C4-2B (cell line): ENCODE measurements at regions not wholly inside any gene's neighbourhood (a gene's known extent, or its start where the extent isn't known, plus 50 kb on each side); places are given as distances from the start of the nearest gene placed in this dataset.

ENCODE experiments used
- ZFX ChIP-seq: fragments of 450-650 bp; IDR thresholded peaks from 2 replicates; pipeline ENCODE4 v1.6.1; 2017
- TF ChIP-seq, protein P1 (sequence below): fragments of 450-650 bp; conservative IDR thresholded peaks from 2 replicates; pipeline ENCODE4 v1.5.1; 2017; ENCODE audit warnings: mild to moderate bottlenecking

- TF ChIP-seq, protein P1, sequence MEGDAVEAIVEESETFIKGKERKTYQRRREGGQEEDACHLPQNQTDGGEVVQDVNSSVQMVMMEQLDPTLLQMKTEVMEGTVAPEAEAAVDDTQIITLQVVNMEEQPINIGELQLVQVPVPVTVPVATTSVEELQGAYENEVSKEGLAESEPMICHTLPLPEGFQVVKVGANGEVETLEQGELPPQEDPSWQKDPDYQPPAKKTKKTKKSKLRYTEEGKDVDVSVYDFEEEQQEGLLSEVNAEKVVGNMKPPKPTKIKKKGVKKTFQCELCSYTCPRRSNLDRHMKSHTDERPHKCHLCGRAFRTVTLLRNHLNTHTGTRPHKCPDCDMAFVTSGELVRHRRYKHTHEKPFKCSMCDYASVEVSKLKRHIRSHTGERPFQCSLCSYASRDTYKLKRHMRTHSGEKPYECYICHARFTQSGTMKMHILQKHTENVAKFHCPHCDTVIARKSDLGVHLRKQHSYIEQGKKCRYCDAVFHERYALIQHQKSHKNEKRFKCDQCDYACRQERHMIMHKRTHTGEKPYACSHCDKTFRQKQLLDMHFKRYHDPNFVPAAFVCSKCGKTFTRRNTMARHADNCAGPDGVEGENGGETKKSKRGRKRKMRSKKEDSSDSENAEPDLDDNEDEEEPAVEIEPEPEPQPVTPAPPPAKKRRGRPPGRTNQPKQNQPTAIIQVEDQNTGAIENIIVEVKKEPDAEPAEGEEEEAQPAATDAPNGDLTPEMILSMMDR = no peak
- no peak for TF ChIP-seq ZFX
These were observed 398.0 kb downstream of the NPIPA8 start for GRCh38 chr16:17938546-17938945.
